ENCODE measurements at regions not wholly inside any gene's neighbourhood (a gene's known extent, or its start where the extent isn't known, plus 50 kb on each side); places are given as distances from the start of the nearest gene placed in this dataset.

- DNase-seq (ENCODE audit: low read depth), result no peak
These were observed 56.4 kb upstream of the RTL6 start for GRCh38 chr22:44554411-44554810.

- DNase-seq (ENCODE audit: low read depth), result no peak
These were observed 52.9 kb upstream of the RTL6 start for GRCh38 chr22:44550711-44551491.

- no peak for DNase-seq (ENCODE audit: low read depth)
These were observed 51.7 kb upstream of the RTL6 start for GRCh38 chr22:44549701-44550100.

DNA sequence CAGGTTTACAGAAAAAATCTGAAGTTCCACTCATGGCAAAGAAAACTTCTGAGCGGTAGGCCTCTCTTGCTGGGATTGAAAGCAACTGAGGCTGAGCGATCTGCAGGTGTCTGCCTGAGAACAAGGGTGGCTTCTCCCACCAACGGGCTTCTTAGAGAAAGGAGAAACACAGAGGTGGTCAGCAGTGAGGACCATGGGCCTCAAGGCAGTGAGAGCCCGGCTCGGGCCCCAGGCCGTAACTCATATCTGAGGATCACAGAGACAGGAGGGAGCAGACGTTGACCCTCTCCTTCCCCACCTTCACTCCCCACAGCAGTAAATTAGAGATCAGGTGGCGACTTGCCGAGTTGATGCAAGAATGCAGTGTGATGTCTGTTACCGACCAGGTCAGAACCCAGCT is 50.9 kb upstream of the RTL6 start:
- DNase-seq (ENCODE audit: low read depth), result no peak
